GM12874 (cell line): ENCODE measurements at regions not wholly inside any gene's neighbourhood (a gene's known extent, or its start where the extent isn't known, plus 50 kb on each side); places are given as distances from the start of the nearest gene placed in this dataset.

ENCODE experiments used
- TF ChIP-seq, protein P1 (sequence below): IDR thresholded peaks from 2 replicates; pipeline ENCODE4 v1.5.1; 2011; ENCODE audit warnings: low read depth, mild to moderate bottlenecking, control low read depth, low read length, moderate library complexity; ENCODE audit not compliant: insufficient read depth

DNA sequence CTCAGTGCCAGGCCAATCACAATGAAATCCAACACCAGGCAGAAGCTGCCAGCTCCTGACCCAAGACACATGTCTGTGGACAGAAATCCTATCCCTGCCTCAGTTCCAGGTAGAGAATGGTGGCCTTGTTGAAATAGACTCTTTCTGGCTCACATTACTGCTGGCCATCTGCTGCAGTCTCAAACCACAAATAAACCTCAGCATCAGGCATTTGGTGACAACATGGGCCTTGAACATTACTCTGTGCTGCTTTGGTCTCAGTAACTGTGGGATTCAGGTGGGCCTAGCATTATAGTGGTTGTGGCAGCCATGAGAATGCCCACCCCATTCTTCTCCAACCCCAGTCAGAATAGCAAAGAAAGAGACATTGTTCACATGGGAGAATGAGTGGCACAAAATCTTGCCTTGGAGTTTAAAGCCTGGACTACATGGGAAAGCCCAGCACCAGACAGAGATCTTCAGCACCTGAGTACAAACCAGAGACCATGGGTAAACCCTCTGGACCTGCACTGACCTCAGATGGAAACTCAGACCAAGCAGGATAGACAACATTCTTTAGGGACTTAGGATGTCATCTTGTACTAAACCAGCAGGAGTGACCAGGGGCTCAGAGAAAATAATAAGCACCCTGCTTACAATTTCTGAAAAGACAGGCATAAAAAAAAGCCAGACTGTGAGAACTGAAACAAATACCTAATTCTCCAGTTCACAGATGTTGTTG lies 50.4 kb upstream of the TRAM1L1 start:
- TF ChIP-seq, protein P1, sequence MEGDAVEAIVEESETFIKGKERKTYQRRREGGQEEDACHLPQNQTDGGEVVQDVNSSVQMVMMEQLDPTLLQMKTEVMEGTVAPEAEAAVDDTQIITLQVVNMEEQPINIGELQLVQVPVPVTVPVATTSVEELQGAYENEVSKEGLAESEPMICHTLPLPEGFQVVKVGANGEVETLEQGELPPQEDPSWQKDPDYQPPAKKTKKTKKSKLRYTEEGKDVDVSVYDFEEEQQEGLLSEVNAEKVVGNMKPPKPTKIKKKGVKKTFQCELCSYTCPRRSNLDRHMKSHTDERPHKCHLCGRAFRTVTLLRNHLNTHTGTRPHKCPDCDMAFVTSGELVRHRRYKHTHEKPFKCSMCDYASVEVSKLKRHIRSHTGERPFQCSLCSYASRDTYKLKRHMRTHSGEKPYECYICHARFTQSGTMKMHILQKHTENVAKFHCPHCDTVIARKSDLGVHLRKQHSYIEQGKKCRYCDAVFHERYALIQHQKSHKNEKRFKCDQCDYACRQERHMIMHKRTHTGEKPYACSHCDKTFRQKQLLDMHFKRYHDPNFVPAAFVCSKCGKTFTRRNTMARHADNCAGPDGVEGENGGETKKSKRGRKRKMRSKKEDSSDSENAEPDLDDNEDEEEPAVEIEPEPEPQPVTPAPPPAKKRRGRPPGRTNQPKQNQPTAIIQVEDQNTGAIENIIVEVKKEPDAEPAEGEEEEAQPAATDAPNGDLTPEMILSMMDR, result no peak

- TF ChIP-seq, protein P1, result no peak
Measured at GRCh38 chr4:117137145-117137544, 51.8 kb upstream of the TRAM1L1 start.

DNA sequence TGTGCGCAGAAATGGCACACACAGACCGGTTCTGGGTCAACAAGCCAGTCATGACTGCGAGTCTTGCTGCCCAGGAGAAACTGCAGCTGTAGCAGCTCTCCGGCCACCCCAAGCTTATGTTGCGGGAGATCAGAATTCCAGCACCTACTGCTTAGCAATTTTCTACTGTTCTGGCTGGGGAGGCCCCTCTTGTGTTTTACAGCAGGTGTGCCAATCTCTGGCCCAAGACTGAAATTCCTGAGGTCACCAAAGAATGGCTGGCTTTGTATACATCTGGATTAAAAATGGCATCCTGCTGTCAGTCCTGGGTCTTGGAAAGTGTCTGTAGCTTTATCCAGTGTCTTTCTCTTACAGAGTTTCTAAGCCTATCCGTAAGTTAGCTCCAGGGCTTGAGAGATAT lies 68.9 kb upstream of the TRAM1L1 start:
- TF ChIP-seq, protein P1, result no peak

- TF ChIP-seq, protein P1, result no peak
Measured at GRCh38 chr4:117156806-117157205, 71.4 kb upstream of the TRAM1L1 start.

GRCh38 chr4:117157360-117157759 lies 72.0 kb upstream of the TRAM1L1 start:
- TF ChIP-seq, protein P1, result no peak

GRCh38 chr4:117162976-117163375 lies 77.6 kb upstream of the TRAM1L1 start:
- TF ChIP-seq, protein P1, result no peak

GRCh38 chr4:117164338-117164737 lies 79.0 kb upstream of the TRAM1L1 start:
- TF ChIP-seq, protein P1, result no peak

DNA sequence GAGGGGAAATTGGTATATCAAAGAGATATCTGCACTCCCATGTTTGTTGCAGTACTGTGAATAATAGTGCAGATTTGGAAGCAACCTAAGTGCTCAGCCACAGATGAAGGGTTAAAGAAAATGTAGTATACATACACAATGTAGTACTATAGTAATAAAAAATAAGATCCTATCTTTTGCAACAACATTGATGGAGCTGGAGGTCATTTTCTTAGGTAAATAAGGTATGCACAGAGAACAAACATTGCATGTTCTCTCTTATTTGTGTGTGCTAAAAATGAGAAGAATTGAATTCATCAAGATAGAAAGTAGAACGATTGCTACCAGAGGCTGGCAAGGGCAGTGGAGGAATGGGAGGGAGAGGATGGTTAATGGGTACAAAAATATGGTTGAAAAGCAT lies 117.9 kb upstream of the TRAM1L1 start:
- TF ChIP-seq, protein P1, result no peak
